ENCODE measurements at regions not wholly inside any gene's neighbourhood (a gene's known extent, or its start where the extent isn't known, plus 50 kb on each side); places are given as distances from the start of the nearest gene placed in this dataset.

GRCh38 chr3:177488740-177489139 is 291.5 kb upstream of the TBL1XR1 start:
- peaks cover 19% of the 10 kb centered on the region for H3K4me1 Mint-ChIP-seq
- ChIA-PET CTCF (no interaction called here), POLR2A (interaction anchor here (0.6 kb wide), 1 partner anchor 32 kb away, joined by 3 read pairs; no protein-coding TSS in a partner anchor)
- no peaks in the 10 kb centered on the region for H3K27me3 Mint-ChIP-seq (ENCODE audit: low read depth)
- H3K9me3 Mint-ChIP-seq: peaks cover 17% of the 10 kb centered on the region
- TF ChIP-seq E2F1 (CRISPR knock-in tag; IDR thresholded peaks at IDR 0.05) (no peak), ZSCAN18 (CRISPR knock-in tag; IDR thresholded peaks at IDR 0.05) (no peak), AR (CRISPR knock-in tag; IDR thresholded peaks at IDR 0.05) (no peak), PREB (CRISPR knock-in tag; IDR thresholded peaks at IDR 0.05; ENCODE audit: borderline replicate concordance) (no peak), NFE2L1 (CRISPR knock-in tag; IDR thresholded peaks at IDR 0.05) (no peak), ETV6 (CRISPR knock-in tag; IDR thresholded peaks at IDR 0.05) (no peak), USF2 (CRISPR knock-in tag; IDR thresholded peaks at IDR 0.05) (no peak), ERG (CRISPR knock-in tag; IDR thresholded peaks at IDR 0.05) (no peak), NR3C1 (CRISPR knock-in tag; conservative IDR thresholded peaks at IDR 0.05; ENCODE audit: low read depth) (no peak)
- no peak overlapping the region for H3K4me3 Mint-ChIP-seq
- peaks cover 13% of the 10 kb centered on the region for H3K36me3 Mint-ChIP-seq
- DNase-seq (ENCODE audit: low spot score) (no peak), ATAC-seq (no peak)
- H3K27ac Mint-ChIP-seq: no peak overlapping the region

GRCh38 chr3:177490626-177491025 is 293.3 kb upstream of the TBL1XR1 start:
- ATAC-seq: no peak
- H3K36me3 Mint-ChIP-seq: peaks cover 3% of the 10 kb centered on the region
- ChIA-PET CTCF (interaction anchor here (1.2 kb wide), 1 partner anchor 440 kb away, joined by 4 read pairs; no protein-coding TSS in a partner anchor), POLR2A (no interaction called here)
- no peak for TF ChIP-seq TCF7 (CRISPR knock-in tag; IDR thresholded peaks at IDR 0.05; ENCODE audit: low read depth)
- TF ChIP-seq SOX15 (CRISPR knock-in tag; IDR thresholded peaks at IDR 0.05): no peak
- TF ChIP-seq PRDM15 (CRISPR knock-in tag; IDR thresholded peaks at IDR 0.05): no peak
- TF ChIP-seq HMGA2 (CRISPR knock-in tag; IDR thresholded peaks at IDR 0.05): no peak
- no peak for TF ChIP-seq ZSCAN18 (CRISPR knock-in tag; IDR thresholded peaks at IDR 0.05)
- no peak for TF ChIP-seq ZNF232 (CRISPR knock-in tag; IDR thresholded peaks at IDR 0.05)
- TF ChIP-seq CDX4 (CRISPR knock-in tag; IDR thresholded peaks at IDR 0.05; ENCODE audit: borderline replicate concordance): no peak
- TF ChIP-seq NFATC4 (CRISPR knock-in tag; IDR thresholded peaks at IDR 0.05): no peak
- no peak for TF ChIP-seq TP53 (CRISPR knock-in tag; IDR thresholded peaks at IDR 0.05)
- TF ChIP-seq CBFB (CRISPR knock-in tag; IDR thresholded peaks at IDR 0.05; ENCODE audit: low read depth): no peak
- no peak for DNase-seq (ENCODE audit: low spot score)
- H3K27me3 Mint-ChIP-seq (ENCODE audit: low read depth): no peaks in the 10 kb centered on the region
- peaks cover 17% of the 10 kb centered on the region for H3K4me1 Mint-ChIP-seq
- no peak overlapping the region for H3K27ac Mint-ChIP-seq
- no peak overlapping the region for H3K4me3 Mint-ChIP-seq
- H3K9me3 Mint-ChIP-seq: peaks cover 7% of the 10 kb centered on the region
